Stomach smooth muscle (tissue), 2 donors: ENCODE measurements at regions not wholly inside any gene's neighbourhood (a gene's known extent, or its start where the extent isn't known, plus 50 kb on each side); places are given as distances from the start of the nearest gene placed in this dataset.

Experiments used
- H3K27ac ChIP-seq: one replicate; pipeline ENCODE4 v1.7.0; 2013; ENCODE audit warnings: mild to moderate bottlenecking, low read length, inconsistent platforms
- H3K27me3 ChIP-seq, 2 donors: one replicate each; pipeline ENCODE4 v1.7.0; 2013; ENCODE audit warnings: low read length in 2 of 2; ENCODE audit not compliant: insufficient read depth in 2 of 2, control insufficient read depth in 1 of 2
- H3K36me3 ChIP-seq, 2 donors: one replicate each; pipeline ENCODE4 v1.7.0; 2013; ENCODE audit warnings: low read length in 2 of 2; ENCODE audit not compliant: control insufficient read depth in 2 of 2, insufficient read depth in 2 of 2
- H3K4me1 ChIP-seq: one replicate; pipeline ENCODE4 v1.7.0; 2013; ENCODE audit warnings: low read length; ENCODE audit not compliant: control insufficient read depth, insufficient read depth
- H3K4me3 ChIP-seq, 2 donors: one replicate each; pipeline ENCODE4 v1.7.0; 2013; ENCODE audit warnings: low read length in 2 of 2
- H3K9ac ChIP-seq, 2 donors: one replicate each; pipeline ENCODE4 v1.7.0; 2013; ENCODE audit warnings: low read length in 2 of 2, mild to moderate bottlenecking in 1 of 2
- H3K9me3 ChIP-seq, 2 donors: one replicate each; pipeline ENCODE4 v1.7.0; 2013; ENCODE audit warnings: low read length in 2 of 2; ENCODE audit not compliant: control insufficient read depth in 2 of 2
- donor health status: healthy.
- donor health status: Pancreatic carcinoma.

DNA sequence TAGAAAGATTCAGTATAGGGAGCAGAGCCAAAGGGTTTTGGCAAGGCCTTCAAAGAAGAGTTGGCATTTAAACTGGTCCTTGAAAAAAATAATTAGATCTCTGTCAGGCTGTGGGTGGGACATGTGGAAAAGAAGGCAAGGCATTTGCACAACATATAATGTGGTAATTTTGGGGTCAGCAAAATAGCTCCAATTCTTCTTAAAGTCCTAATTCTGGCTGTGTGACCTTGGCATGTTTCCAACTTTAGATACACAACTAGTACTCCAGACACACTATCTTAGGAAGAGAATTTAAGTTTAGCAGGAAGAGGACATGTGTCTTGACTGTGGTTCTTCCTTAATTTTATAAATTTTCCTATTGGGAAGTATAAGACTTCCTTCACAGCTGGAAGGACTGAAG lies 206.3 kb downstream of the PCDH17 start:
- H3K4me3 ChIP-seq, result no peak overlapping the region
- no peaks in the 10 kb centered on the region for H3K4me1 ChIP-seq
- no peaks in the 10 kb centered on the region for H3K9me3 ChIP-seq
- H3K36me3 ChIP-seq, result no peaks in the 10 kb centered on the region
- no peak overlapping the region for H3K9ac ChIP-seq
- no peak overlapping the region for H3K27ac ChIP-seq
- H3K27me3 ChIP-seq, result no peaks in the 10 kb centered on the region

DNA sequence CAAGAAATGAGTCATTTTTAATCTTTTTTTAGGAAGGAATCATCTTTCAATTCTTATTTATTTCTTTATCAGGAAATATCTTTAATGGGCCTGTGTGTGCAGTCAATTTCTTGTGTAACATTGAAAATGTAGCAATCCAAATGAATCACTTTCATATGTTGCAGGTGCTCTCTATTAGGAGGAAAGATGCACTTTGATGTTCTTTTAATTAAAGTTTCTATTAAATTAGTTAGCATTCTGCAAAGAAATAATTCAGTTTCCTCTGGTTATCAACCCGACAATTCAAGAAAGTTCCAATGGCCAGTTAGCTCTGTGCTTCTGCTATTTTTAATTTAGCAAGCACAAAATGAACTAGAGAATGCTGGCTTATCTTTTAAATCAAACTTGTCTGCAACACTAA lies 212.0 kb downstream of the PCDH17 start:
- no peak overlapping the region for H3K9ac ChIP-seq
- H3K27ac ChIP-seq, result no peak overlapping the region
- no peak overlapping the region for H3K4me3 ChIP-seq
- no peaks in the 10 kb centered on the region for H3K27me3 ChIP-seq
- no peaks in the 10 kb centered on the region for H3K36me3 ChIP-seq
- peaks cover 0 to 5% of the 10 kb centered on the region in 2 donors for H3K9me3 ChIP-seq
- H3K4me1 ChIP-seq, result no peaks in the 10 kb centered on the region

DNA sequence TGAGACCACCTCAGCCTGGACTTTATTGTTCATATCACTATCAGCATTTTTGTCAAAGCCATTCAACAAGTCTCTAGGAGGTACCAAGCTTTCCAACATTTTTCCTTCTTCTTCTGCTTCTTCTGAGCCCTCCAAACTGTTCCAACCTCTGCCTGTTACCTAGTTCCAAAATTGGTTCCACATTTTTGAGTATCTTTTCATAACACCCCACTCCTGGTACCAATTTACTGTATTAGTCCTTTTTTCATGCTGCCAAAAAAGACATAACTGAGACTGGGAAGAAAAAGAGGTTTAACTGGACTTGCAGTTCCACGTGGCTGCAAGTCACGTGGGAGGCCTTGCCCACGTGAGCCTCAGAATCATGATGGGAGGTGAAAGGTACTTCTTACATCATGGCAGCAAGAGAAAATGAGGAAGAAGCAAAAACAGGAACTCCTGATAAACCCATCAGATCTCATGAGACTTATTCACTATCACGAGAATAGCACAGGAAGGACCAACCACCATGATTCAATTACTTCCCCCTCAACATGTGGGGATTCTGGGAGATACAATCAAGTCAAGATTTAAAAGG lies 215.1 kb downstream of the PCDH17 start:
- Histone ChIP-seq H3K9ac (no peak overlapping the region), H3K27me3 (no peaks in the 10 kb centered on the region), H3K4me1 (no peaks in the 10 kb centered on the region), H3K4me3 (no peak overlapping the region), H3K9me3 (peaks cover 0 to 5% of the 10 kb centered on the region in 2 donors), H3K27ac (no peak overlapping the region), H3K36me3 (no peaks in the 10 kb centered on the region)

DNA sequence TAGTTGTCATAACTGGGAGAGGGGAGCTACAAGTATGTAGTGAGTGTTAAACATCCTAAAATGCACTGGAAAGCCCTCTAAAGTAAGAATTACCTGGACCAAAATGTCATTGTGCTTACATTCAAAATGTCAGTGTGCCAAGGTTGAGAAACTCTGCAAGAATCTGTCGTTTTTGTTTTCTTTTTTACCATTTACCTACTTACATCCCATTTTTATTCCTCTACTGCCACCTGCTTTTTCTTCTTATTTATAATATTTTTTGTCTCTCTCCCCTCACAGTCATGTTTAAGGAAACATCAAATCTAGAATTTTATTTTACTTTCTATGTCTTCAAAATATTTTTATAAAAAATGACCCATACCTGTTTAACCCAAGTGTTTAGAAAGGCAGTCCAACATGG lies 226.4 kb downstream of the PCDH17 start:
- Histone ChIP-seq H3K27ac (no peak overlapping the region), H3K4me3 (no peak overlapping the region), H3K9me3 (no peaks in the 10 kb centered on the region), H3K27me3 (no peaks in the 10 kb centered on the region), H3K36me3 (no peaks in the 10 kb centered on the region), H3K4me1 (no peaks in the 10 kb centered on the region), H3K9ac (no peak overlapping the region)

DNA sequence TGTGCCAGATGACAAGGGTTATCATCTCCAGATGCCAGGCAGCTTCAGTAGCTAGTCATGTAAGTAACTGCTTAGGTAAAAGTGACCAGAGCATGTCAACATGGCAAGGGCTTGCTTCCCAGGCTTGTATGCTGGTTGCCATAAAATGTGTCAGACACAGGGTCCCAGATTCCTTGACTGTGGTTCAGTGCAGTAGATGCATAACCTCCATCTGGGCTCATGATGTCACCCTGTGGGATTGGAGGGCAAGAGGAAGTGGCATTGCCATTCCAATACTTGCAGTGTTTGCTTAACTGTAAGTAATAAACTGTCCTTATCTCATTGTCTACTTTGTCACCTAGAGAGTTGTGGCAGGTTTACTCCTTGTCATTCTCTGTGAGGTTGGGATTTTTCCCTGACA lies 226.8 kb downstream of the PCDH17 start:
- Histone ChIP-seq H3K4me1 (no peaks in the 10 kb centered on the region), H3K36me3 (no peaks in the 10 kb centered on the region)

DNA sequence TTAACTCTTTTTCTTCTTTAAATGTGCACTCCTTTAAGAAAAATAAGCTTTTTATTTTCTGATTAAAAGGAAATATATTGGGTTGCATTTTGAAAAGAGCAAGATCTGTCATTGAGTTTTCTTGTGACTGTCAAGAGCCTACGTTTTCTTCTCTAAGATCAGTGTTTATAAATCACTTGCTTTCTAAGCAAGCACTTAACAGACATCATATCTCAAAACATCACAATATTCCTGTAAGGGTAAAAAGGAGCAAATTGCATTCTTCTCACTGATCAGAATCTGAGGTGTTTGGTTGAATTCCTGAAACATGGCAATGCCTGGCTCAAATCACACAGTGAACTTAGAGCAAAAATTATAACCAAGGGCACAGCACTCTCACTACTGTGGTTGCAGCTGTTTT lies 231.3 kb downstream of the PCDH17 start:
- Histone ChIP-seq H3K36me3 (no peaks in the 10 kb centered on the region), H3K27me3 (no peaks in the 10 kb centered on the region), H3K9me3 (peaks cover 0 to 3% of the 10 kb centered on the region in 2 donors), H3K4me1 (no peaks in the 10 kb centered on the region), H3K9ac (no peak overlapping the region), H3K27ac (no peak overlapping the region), H3K4me3 (no peak overlapping the region)

More for the DNA sequence above, 226.8 kb downstream of the PCDH17 start:
- Histone ChIP-seq H3K27me3 (no peaks in the 10 kb centered on the region), H3K9me3 (no peaks in the 10 kb centered on the region), H3K27ac (no peak overlapping the region), H3K4me3 (no peak overlapping the region), H3K9ac (no peak overlapping the region)

DNA sequence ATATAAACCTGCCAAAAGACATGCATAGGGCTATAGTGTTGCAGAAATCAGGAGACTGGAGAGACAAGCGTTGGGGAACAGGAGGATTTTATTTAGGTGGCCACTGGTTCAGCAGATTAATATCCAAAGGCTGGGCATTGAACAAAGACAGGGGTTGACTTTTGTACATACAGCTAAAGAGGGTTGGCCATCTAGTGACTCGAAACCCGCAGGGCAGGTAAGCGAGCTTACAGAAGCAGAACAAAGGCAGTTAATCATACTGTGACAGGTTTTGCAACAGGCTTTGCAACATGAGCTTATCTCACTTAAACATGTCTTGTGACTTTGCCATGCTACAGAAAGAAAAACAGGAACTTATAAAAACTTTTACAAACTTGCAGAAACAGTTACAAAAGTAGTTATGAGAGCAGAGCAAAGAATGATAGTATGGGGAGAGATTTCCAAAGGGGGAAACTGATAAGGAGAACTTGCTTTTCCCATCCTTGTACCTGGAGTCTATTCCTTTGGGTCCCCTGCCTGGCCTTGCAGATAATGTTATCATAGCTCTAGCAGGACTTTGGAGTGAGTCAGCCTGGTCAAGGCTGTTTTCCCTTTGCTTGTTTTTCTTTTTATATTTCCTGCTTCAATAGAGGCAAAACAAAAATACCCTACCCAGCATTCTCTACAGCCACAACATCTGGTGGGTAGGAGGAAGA lies 234.2 kb downstream of the PCDH17 start:
- peaks cover 0 to 3% of the 10 kb centered on the region in 2 donors for H3K9me3 ChIP-seq
- no peak overlapping the region for H3K4me3 ChIP-seq
- H3K4me1 ChIP-seq, result no peaks in the 10 kb centered on the region
- H3K9ac ChIP-seq, result no peak overlapping the region
- H3K27ac ChIP-seq, result no peak overlapping the region
- H3K27me3 ChIP-seq, result no peaks in the 10 kb centered on the region
- no peaks in the 10 kb centered on the region for H3K36me3 ChIP-seq

DNA sequence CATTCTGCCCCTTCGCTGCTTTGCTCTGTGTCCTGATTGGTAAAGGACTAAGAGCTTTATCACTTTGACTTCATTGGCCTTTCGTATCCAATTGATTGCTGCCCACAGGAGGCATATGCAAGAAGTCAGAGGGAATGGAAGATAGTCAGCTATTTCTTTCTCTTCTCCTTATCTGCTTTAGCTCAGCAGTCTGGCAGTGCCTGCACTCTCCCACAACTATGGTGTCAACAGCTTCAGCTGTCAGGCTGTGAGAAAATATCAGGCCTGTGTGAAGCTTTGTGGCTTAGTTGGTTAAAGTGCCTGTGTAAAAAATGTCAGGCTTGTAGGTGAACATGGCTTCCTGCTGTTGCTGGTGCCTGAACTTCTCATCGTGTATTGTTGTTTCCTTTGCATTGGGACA lies 243.0 kb downstream of the PCDH17 start:
- Histone ChIP-seq H3K4me1 (no peaks in the 10 kb centered on the region), H3K27me3 (no peaks in the 10 kb centered on the region), H3K9ac (no peak overlapping the region), H3K36me3 (no peaks in the 10 kb centered on the region), H3K27ac (no peak overlapping the region), H3K4me3 (no peak overlapping the region), H3K9me3 (no peaks in the 10 kb centered on the region)

DNA sequence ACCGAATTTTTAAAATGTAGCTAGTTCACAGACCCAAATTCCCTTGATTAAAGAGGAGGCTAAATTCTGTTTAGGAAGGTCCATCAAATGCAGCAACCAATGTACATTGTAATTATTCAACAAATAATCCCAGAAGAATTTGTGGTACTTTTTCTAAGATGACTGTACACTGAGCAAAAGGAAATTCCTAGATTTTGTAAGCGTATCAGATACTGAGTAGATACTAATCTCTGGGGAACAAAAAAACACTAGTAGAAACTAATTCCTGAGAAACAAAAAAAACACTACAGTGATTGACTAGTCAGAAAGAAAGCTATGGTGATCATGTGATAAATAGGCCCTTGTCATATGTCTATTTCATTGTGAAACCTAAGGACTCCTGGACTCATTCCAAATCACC lies 246.1 kb downstream of the PCDH17 start:
- H3K27ac ChIP-seq, result no peak overlapping the region
- no peaks in the 10 kb centered on the region for H3K36me3 ChIP-seq
- no peak overlapping the region for H3K4me3 ChIP-seq
- H3K9ac ChIP-seq, result no peak overlapping the region
- H3K27me3 ChIP-seq, result no peaks in the 10 kb centered on the region
- H3K4me1 ChIP-seq, result no peaks in the 10 kb centered on the region
- H3K9me3 ChIP-seq, result no peaks in the 10 kb centered on the region

DNA sequence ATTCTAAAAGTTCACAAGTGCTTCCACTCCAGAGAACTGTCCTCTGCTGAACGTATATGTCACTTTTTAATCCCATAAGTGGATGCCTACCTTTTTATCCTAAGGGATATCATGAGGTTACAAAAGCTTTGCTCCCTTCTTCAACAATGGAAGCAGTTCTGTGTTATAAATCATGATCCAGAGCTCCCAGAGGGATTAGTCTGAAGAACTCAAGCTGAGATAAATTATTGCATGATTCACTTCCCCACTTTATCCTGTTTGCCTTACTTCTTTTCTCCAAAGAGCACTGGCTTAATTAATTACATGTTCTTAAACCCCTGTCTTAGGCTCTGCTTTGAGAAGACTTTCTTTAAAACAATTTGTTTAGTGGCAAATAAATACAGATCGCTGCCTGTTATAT lies 246.7 kb downstream of the PCDH17 start:
- H3K4me1 ChIP-seq, result no peaks in the 10 kb centered on the region
- H3K36me3 ChIP-seq, result no peaks in the 10 kb centered on the region
- H3K27me3 ChIP-seq, result no peaks in the 10 kb centered on the region
- no peak overlapping the region for H3K4me3 ChIP-seq
- H3K9ac ChIP-seq, result no peak overlapping the region
- H3K27ac ChIP-seq, result no peak overlapping the region
- no peaks in the 10 kb centered on the region for H3K9me3 ChIP-seq

DNA sequence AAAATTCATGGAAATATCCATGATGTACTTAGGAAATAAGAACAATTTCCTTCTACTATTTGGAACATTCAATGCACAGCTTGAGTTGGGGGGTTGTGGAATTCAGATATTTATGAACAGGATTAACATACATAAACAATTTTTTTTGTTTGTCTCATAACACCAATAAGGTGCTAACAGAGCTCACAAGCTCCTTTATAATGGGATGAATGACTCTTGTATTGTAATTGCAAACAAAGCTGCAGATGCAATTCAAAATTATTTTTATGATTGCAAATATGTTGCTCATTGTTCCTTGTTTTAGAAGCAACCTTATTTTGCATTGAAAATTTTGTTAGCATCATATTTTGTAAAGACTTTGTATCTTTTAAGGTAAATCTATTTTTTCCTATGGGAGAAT lies 265.7 kb downstream of the PCDH17 start:
- Histone ChIP-seq H3K27me3 (no peaks in the 10 kb centered on the region), H3K4me3 (no peak overlapping the region), H3K9me3 (no peaks in the 10 kb centered on the region), H3K4me1 (no peaks in the 10 kb centered on the region), H3K36me3 (no peaks in the 10 kb centered on the region), H3K27ac (no peak overlapping the region), H3K9ac (no peak overlapping the region)
